ENCODE measurements at regions not wholly inside any gene's neighbourhood (a gene's known extent, or its start where the extent isn't known, plus 50 kb on each side); places are given as distances from the start of the nearest gene placed in this dataset.

DNA sequence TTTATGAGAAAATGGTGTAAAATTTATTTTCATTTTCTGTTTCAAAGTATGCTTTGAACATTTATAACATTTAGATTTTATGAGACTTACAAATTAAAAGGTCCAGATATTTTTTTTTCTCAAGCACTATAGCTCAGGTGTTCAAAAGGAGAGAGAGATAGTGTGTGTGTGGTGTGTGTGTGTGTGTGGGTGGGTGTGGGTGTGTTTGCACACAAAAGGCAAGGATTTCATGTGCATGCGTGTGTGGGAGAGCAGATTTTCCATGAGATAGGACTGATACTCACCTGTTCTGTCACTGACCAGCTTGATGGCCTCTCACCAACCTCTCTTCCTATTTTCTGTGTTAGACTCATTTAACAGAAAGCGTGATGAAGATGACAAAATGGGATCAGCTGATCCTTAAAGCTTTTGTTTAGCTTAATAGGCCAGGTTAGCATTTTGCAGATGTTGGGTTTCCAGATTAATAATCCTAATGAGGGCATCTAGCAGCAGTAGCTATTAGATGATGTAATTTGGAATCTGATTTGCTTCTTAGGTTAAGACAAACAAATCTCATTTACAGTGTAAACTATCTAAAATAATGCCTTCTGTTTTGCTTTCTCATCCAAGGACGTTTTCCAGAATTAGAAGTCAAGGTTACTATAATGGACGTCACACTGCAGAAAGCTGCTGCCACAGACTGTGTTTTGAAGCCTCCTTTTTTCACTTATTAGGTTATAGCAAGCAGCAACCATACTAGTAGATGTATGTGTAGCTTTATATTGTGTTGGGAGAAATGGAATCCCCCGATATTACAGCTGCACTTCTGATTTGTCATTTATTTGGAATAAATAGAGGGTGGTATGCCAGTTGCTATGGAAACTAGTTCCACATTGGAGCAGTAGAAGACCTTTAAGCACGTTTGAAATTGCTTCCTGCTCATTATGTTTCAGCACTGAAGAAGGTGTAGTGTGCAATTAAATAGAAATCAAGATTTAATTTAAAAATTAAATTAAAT, 355.6 kb downstream of the TAF11L14 start (continued):
- TF ChIP-seq, protein P1, sequence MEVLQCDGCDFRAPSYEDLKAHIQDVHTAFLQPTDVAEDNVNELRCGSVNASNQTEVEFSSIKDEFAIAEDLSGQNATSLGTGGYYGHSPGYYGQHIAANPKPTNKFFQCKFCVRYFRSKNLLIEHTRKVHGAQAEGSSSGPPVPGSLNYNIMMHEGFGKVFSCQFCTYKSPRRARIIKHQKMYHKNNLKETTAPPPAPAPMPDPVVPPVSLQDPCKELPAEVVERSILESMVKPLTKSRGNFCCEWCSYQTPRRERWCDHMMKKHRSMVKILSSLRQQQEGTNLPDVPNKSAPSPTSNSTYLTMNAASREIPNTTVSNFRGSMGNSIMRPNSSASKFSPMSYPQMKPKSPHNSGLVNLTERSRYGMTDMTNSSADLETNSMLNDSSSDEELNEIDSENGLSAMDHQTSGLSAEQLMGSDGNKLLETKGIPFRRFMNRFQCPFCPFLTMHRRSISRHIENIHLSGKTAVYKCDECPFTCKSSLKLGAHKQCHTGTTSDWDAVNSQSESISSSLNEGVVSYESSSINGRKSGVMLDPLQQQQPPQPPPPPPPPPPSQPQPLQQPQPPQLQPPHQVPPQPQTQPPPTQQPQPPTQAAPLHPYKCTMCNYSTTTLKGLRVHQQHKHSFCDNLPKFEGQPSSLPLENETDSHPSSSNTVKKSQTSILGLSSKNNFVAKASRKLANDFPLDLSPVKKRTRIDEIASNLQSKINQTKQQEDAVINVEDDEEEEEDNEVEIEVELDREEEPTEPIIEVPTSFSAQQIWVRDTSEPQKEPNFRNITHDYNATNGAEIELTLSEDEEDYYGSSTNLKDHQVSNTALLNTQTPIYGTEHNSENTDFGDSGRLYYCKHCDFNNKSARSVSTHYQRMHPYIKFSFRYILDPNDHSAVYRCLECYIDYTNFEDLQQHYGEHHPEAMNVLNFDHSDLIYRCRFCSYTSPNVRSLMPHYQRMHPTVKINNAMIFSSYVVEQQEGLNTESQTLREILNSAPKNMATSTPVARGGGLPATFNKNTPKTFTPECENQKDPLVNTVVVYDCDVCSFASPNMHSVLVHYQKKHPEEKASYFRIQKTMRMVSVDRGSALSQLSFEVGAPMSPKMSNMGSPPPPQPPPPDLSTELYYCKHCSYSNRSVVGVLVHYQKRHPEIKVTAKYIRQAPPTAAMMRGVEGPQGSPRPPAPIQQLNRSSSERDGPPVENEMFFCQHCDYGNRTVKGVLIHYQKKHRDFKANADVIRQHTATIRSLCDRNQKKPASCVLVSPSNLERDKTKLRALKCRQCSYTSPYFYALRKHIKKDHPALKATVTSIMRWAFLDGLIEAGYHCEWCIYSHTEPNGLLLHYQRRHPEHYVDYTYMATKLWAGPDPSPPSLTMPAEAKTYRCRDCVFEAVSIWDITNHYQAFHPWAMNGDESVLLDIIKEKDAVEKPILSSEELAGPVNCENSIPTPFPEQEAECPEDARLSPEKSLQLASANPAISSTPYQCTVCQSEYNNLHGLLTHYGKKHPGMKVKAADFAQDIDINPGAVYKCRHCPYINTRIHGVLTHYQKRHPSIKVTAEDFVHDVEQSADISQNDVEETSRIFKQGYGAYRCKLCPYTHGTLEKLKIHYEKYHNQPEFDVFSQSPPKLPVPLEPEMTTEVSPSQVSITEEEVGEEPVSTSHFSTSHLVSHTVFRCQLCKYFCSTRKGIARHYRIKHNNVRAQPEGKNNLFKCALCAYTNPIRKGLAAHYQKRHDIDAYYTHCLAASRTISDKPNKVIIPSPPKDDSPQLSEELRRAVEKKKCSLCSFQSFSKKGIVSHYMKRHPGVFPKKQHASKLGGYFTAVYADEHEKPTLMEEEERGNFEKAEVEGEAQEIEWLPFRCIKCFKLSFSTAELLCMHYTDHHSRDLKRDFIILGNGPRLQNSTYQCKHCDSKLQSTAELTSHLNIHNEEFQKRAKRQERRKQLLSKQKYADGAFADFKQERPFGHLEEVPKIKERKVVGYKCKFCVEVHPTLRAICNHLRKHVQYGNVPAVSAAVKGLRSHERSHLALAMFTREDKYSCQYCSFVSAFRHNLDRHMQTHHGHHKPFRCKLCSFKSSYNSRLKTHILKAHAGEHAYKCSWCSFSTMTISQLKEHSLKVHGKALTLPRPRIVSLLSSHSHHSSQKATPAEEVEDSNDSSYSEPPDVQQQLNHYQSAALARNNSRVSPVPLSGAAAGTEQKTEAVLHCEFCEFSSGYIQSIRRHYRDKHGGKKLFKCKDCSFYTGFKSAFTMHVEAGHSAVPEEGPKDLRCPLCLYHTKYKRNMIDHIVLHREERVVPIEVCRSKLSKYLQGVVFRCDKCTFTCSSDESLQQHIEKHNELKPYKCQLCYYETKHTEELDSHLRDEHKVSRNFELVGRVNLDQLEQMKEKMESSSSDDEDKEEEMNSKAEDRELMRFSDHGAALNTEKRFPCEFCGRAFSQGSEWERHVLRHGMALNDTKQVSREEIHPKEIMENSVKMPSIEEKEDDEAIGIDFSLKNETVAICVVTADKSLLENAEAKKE (CRISPR knock-in tag; IDR thresholded peaks at IDR 0.05) = no peak
- TF ChIP-seq ETS1 (IDR thresholded peaks at IDR 0.05) = no peak

GRCh38 chr5:17991775-17992174, 357.5 kb downstream of the TAF11L14 start:
- ATAC-seq = peak; percentile 80
- H3K9me2 ChIP-seq (ENCODE audit: insufficient read depth) = no peaks in the 10 kb centered on the region
- no peaks in the 10 kb centered on the region for H3K79me2 ChIP-seq (replicated peaks; ENCODE audit: insufficient read depth)
- Mint-ChIP-seq H3K4me1 (peaks cover 7% of the 10 kb centered on the region; the same call in 2 of the 3 replicates), H3K36me3 (ENCODE audit: low read depth) (no peaks in the 10 kb centered on the region), H3K9me3 (no peaks in the 10 kb centered on the region), H3K27ac (no peak overlapping the region), H3K4me3 (no peak overlapping the region), H3K27me3 (ENCODE audit: insufficient read depth, low read depth, poor library complexity) (no peaks in the 10 kb centered on the region)
- no peaks in the 10 kb centered on the region for H3K36me3 ChIP-seq (ENCODE audit: insufficient read depth)
- H4K20me1 ChIP-seq (replicated peaks; ENCODE audit: insufficient read depth) = no peaks in the 10 kb centered on the region
- no peak for DNase-seq (ENCODE audit: low spot score)
- no peak overlapping the region for H3K4me3 ChIP-seq
- no peak overlapping the region for H3K4me2 ChIP-seq
- no peaks in the 10 kb centered on the region for H3K4me1 ChIP-seq (ENCODE audit: insufficient read depth)
- no peak overlapping the region for H2AFZ ChIP-seq
- no peaks in the 10 kb centered on the region for H3F3A ChIP-seq (replicated peaks; ENCODE audit: low read depth)
- H3K27ac ChIP-seq (ENCODE audit: low read depth) = no peak overlapping the region
- no peaks in the 10 kb centered on the region for H3K27me3 ChIP-seq (ENCODE audit: insufficient read depth)
- TF ChIP-seq ZNF114 (CRISPR knock-in tag; IDR thresholded peaks at IDR 0.05) = no peak
- TF ChIP-seq JUNB (IDR thresholded peaks at IDR 0.05; ENCODE audit: unreplicated experiment) = no peak
- no peak for TF ChIP-seq CTCF (conservative IDR thresholded peaks at IDR 0.05; ENCODE audit: low read depth in 2 of 2)
- no peak for TF ChIP-seq ZNF331 (CRISPR knock-in tag; IDR thresholded peaks at IDR 0.05; ENCODE audit: low read depth)
- no peak for TF ChIP-seq NANOG (IDR thresholded peaks at IDR 0.05; ENCODE audit: borderline replicate concordance)
- TF ChIP-seq STAT1 (IDR thresholded peaks at IDR 0.05; ENCODE audit: unreplicated experiment) = no peak
- TF ChIP-seq ETS1 (IDR thresholded peaks at IDR 0.05) = no peak
